Hematopoietic multipotent progenitor cell (in vitro differentiated cells): ENCODE measurements at regions not wholly inside any gene's neighbourhood (a gene's known extent, or its start where the extent isn't known, plus 50 kb on each side); places are given as distances from the start of the nearest gene placed in this dataset.
"Not testable (repeated sequence)": the region's sequence is repeated elsewhere in the genome, so short reads cannot be mapped to it uniquely, and the experiment has no call there.

Experiments
- DNase-seq, 3 donors: peaks; one replicate each; pipeline ENCODE4 v3.0.0-alpha.2; 2011 to 2015; ENCODE audit warnings: low read depth in 2 of 3, low spot score in 2 of 3

- DNase-seq = no peak
These were observed 111.7 kb downstream of the RHOU start for GRCh38 chr1:228846952-228847351.

- DNase-seq = not testable (repeated sequence)
These were observed 112.2 kb downstream of the RHOU start for GRCh38 chr1:228847451-228847850.

- DNase-seq = no peak
These were observed 113.1 kb downstream of the RHOU start for GRCh38 chr1:228848406-228848805.

GRCh38 chr1:228849011-228849541 lies 113.8 kb downstream of the RHOU start:
- no peak for DNase-seq

GRCh38 chr1:228850141-228851100 lies 115.1 kb downstream of the RHOU start:
- DNase-seq = peak in 1 of 3 donors; percentile 50

GRCh38 chr1:228851193-228851592 lies 115.9 kb downstream of the RHOU start:
- DNase-seq = no peak

- DNase-seq = peak in 1 of 3 donors; percentile 11
These were observed 116.3 kb downstream of the RHOU start for GRCh38 chr1:228851618-228852017.

GRCh38 chr1:228852024-228852423 lies 116.7 kb downstream of the RHOU start:
- DNase-seq = no peak

GRCh38 chr1:228852511-228853088 lies 117.3 kb downstream of the RHOU start:
- no peak for DNase-seq

GRCh38 chr1:228853191-228853590 lies 117.9 kb downstream of the RHOU start:
- DNase-seq = no peak

- no peak for DNase-seq
These were observed 118.4 kb downstream of the RHOU start for GRCh38 chr1:228853637-228854036.

GRCh38 chr1:228854907-228855306 lies 119.6 kb downstream of the RHOU start:
- DNase-seq = no peak

- DNase-seq = no peak
These were observed 122.3 kb downstream of the RHOU start for GRCh38 chr1:228857611-228858010.

GRCh38 chr1:228860911-228861831 lies 125.9 kb downstream of the RHOU start:
- DNase-seq = no peak

GRCh38 chr1:228861832-228862180 lies 126.5 kb downstream of the RHOU start:
- no peak for DNase-seq

- DNase-seq = no peak
These were observed 127.5 kb downstream of the RHOU start for GRCh38 chr1:228862542-228863505.

- no peak for DNase-seq
These were observed 128.5 kb downstream of the RHOU start for GRCh38 chr1:228863776-228864175.

- no peak for DNase-seq
These were observed 130.5 kb downstream of the RHOU start for GRCh38 chr1:228865627-228866330.

- no peak for DNase-seq
These were observed 131.2 kb downstream of the RHOU start for GRCh38 chr1:228866468-228866867.
